ENCODE measurements at regions not wholly inside any gene's neighbourhood (a gene's known extent, or its start where the extent isn't known, plus 50 kb on each side); places are given as distances from the start of the nearest gene placed in this dataset.

- no peak for DNase-seq
Observed at GRCh38 chr20:6485351-6485750, 282.1 kb upstream of the BMP2 start.

GRCh38 chr20:6483727-6484126, 283.8 kb upstream of the BMP2 start:
- DNase-seq: no peak

GRCh38 chr20:6482486-6482885, 285.0 kb upstream of the BMP2 start:
- no peak for DNase-seq

- DNase-seq: no peak
Observed at GRCh38 chr20:6480328-6481200, 286.9 kb upstream of the BMP2 start.

- no peak for DNase-seq
Observed at GRCh38 chr20:6473197-6473596, 294.3 kb upstream of the BMP2 start.

GRCh38 chr20:6471871-6472270, 295.6 kb upstream of the BMP2 start:
- no peak for DNase-seq

GRCh38 chr20:6471110-6471647, 296.3 kb upstream of the BMP2 start:
- DNase-seq: no peak

- no peak for DNase-seq
Observed at GRCh38 chr20:6469695-6470094, 297.8 kb upstream of the BMP2 start.

GRCh38 chr20:6468423-6469116, 298.9 kb upstream of the BMP2 start:
- DNase-seq: no peak

- no peak for DNase-seq
Observed at GRCh38 chr20:6467562-6467961, 299.9 kb upstream of the BMP2 start.

GRCh38 chr20:6466075-6466810, 301.2 kb upstream of the BMP2 start:
- no peak for DNase-seq

- DNase-seq: no peak
Observed at GRCh38 chr20:6450841-6451240, 316.6 kb upstream of the BMP2 start.

GRCh38 chr20:6440443-6440799, 317.6 kb upstream of the FERMT1 start:
- no peak for DNase-seq

- no peak for DNase-seq
Observed at GRCh38 chr20:6439737-6440442, 317.1 kb upstream of the FERMT1 start.

GRCh38 chr20:6434131-6434530, 311.3 kb upstream of the FERMT1 start:
- DNase-seq: no peak

GRCh38 chr20:6430381-6430780, 307.6 kb upstream of the FERMT1 start:
- no peak for DNase-seq

- no peak for DNase-seq
Observed at GRCh38 chr20:6426287-6426891, 303.6 kb upstream of the FERMT1 start.

GRCh38 chr20:6421321-6422248, 298.8 kb upstream of the FERMT1 start:
- no peak for DNase-seq

GRCh38 chr20:6420336-6420735, 297.5 kb upstream of the FERMT1 start:
- no peak for DNase-seq

GRCh38 chr20:6418732-6419131, 295.9 kb upstream of the FERMT1 start:
- DNase-seq: no peak

- no peak for DNase-seq
Observed at GRCh38 chr20:6416371-6416770, 293.5 kb upstream of the FERMT1 start.

All from CD4-positive, alpha-beta T cell treated with Interleukin-21 for 1 hour (primary cell).